GM06990 (cell line): ENCODE measurements at regions not wholly inside any gene's neighbourhood (a gene's known extent, or its start where the extent isn't known, plus 50 kb on each side); places are given as distances from the start of the nearest gene placed in this dataset.

Source experiments
- DNase-seq: peaks from one replicate; pipeline ENCODE4 v3.0.0-alpha.2; 2011; ENCODE audit not compliant: insufficient read length; ENCODE audit errors: extremely low read depth
- H3K27me3 ChIP-seq: replicated peaks from 2 replicates; pipeline ENCODE4 v1.6.0; 2011; ENCODE audit warnings: low read length; ENCODE audit not compliant: control insufficient read depth, insufficient read depth
- H3K36me3 ChIP-seq: 2 replicates; pipeline ENCODE4 v1.5.1; 2011; ENCODE audit warnings: low read length; ENCODE audit not compliant: control insufficient read depth, insufficient read depth
- H3K4me3 ChIP-seq: replicated peaks from 2 replicates; pipeline ENCODE4 v1.5.1; 2011; ENCODE audit warnings: low read depth, mild to moderate bottlenecking, control low read depth, low read length
- TF ChIP-seq, protein P1 (sequence below): IDR thresholded peaks from 2 replicates; pipeline ENCODE4 v1.5.1; 2011; ENCODE audit warnings: low read length, control low read depth, mild to moderate bottlenecking, inconsistent platforms; ENCODE audit not compliant: insufficient read depth, poor library complexity, severe bottlenecking

DNA sequence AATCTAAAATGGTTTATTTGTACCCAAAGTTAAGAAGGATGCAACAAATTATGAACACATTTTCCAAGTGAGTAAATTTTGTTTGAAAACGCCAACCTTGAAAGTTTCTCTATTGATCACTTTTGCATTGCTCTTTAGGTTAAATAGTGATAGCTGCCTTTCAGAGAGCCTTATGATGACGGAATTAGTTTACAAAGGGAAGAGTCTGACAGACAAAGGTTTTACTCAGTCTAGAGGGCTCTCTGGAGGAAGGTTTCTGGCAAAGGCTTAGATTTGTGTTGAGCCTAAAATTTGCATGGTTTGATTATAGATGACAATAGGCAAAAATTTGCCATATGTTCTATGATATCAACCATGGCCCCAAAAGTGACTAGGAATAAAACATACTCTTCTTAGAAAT is 95.9 kb upstream of the RUNX1 start:
- H3K4me3 ChIP-seq = no peak overlapping the region
- TF ChIP-seq, protein P1, sequence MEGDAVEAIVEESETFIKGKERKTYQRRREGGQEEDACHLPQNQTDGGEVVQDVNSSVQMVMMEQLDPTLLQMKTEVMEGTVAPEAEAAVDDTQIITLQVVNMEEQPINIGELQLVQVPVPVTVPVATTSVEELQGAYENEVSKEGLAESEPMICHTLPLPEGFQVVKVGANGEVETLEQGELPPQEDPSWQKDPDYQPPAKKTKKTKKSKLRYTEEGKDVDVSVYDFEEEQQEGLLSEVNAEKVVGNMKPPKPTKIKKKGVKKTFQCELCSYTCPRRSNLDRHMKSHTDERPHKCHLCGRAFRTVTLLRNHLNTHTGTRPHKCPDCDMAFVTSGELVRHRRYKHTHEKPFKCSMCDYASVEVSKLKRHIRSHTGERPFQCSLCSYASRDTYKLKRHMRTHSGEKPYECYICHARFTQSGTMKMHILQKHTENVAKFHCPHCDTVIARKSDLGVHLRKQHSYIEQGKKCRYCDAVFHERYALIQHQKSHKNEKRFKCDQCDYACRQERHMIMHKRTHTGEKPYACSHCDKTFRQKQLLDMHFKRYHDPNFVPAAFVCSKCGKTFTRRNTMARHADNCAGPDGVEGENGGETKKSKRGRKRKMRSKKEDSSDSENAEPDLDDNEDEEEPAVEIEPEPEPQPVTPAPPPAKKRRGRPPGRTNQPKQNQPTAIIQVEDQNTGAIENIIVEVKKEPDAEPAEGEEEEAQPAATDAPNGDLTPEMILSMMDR = no peak
- H3K27me3 ChIP-seq = no peaks in the 10 kb centered on the region
- H3K36me3 ChIP-seq = no peaks in the 10 kb centered on the region
- no peak for DNase-seq

DNA sequence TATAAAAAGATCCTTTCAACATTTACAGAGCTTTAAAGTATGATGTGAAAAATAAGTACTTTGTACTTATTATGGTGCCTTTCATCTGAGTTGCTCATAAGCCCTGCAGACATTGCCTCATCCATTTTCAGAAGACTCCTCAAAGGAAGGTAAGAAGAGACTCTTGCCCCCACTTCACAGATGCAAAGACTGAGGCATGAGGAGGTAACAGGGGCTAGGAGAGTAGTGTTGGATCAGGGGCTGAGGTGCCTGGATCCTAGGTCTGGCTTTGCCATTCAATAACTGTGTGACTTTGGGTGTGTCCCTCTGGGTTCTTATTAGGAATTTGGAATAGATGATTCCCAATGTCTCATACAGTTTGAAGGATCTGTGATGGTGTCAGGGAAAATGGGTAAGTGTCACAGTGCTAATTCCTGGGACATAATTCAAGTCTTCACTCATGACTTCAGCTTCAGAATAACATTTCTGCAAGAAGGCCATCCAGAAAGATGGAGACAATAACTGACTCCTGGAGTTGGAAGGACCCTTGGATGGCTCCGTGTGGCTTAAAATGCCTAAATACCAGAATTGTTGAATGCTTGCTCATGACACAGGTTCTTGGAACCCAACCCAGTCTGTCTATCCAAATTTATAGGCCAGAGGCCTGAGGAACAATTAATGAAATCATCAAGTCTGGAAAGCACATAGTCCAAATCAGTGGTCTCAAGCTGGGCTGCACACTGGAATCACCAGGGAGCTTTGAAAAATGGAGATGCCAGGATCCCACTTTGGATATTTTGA is 93.1 kb upstream of the RUNX1 start:
- Histone ChIP-seq H3K36me3 (no peaks in the 10 kb centered on the region), H3K4me3 (no peak overlapping the region), H3K27me3 (no peaks in the 10 kb centered on the region; the same call in 1 of the 2 replicates)
- TF ChIP-seq, protein P1 = no peak
- DNase-seq = no peak

DNA sequence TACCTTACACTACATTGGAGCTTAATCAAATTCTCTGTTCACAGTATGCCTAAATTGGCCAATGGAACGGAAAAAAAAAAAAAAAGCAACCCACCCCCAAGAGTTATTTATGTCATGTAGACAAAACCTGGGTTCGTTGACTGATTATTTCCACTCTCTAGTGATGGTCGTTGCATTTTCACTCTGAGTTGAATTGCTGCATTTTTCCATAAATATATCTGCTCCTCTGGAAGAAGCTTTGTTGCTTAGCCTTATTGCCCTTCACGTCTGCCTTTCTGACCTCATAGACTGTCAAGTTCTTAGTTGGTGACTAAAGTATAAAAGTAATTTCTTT is 90.2 kb upstream of the RUNX1 start:
- TF ChIP-seq, protein P1 = no peak
- no peak for DNase-seq
- no peak overlapping the region for H3K4me3 ChIP-seq

DNA sequence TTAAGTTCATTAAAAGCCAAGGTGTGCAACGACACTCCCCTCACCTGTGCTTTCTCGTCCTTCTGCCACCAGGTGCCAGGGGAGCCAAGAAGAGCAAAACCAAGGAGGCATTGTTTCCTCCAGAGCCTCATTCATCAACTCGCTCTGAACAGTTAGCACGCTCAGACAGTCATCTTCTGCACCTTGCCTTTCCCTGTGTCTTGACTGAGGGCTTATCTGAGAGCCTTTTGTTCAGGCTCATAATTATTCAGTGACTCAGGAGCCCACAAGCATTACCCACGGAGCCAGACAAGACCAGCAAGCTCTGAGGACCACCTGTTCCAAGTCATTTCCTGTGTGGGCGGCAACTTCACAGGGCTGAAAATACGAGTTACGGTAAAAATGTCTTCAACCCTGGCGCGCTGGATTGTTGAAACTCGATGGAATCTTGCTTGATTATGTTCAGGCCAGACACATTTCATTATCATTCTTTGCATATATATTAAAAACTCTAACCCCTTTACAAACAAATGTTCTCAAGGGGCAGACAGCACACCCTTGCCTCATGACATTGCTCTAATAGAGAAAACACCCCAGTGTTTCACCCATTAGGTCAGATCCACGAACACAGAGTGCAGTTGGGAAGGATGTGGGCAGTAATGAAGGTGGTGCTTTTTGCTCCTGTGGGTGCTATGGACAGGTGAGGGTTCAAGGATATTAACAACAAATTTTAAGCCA is 89.7 kb upstream of the RUNX1 start:
- TF ChIP-seq, protein P1 = no peak
- H3K36me3 ChIP-seq = no peaks in the 10 kb centered on the region
- no peaks in the 10 kb centered on the region; the same call in 1 of the 2 replicates for H3K27me3 ChIP-seq
- no peak overlapping the region for H3K4me3 ChIP-seq
- peak; percentile 22 for DNase-seq

More for the DNA sequence above, 90.2 kb upstream of the RUNX1 start:
- Histone ChIP-seq H3K27me3 (no peaks in the 10 kb centered on the region; the same call in 1 of the 2 replicates), H3K36me3 (no peaks in the 10 kb centered on the region)

DNA sequence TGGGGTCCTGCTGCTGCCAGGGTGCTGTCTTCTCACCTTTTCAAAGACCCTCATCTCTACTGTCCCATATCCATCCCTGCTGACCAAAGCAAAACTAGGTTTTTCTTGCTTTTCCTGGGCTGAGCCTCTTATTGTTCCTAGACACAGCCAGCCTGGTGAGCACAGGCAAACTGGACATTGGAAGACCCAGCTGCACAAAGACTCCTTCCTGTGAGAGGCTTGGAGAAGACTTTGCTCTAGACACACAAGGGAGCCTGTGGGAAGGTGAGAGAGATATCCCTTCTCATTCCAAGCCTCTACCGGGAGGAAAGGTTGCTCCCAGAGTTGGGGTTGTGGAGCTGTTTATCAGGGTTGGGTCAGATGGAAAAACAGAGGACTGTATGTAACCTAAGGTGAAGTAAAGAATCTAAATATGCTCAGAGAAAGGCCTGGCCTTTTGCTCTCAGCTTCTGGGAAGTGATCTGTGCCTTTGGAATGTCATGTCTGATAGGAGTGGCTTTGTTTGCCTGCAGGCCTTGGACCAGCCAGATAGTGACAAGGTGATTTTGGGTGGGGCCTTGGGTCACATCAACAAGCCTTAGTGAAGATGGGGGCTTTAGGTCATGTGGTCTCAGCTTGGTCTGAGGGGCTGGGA is 87.6 kb upstream of the RUNX1 start:
- TF ChIP-seq, protein P1 = no peak
- no peak for DNase-seq
- H3K27me3 ChIP-seq = no peaks in the 10 kb centered on the region; the same call in 1 of the 2 replicates
- H3K4me3 ChIP-seq = no peak overlapping the region
- H3K36me3 ChIP-seq = no peaks in the 10 kb centered on the region
